HepG2 (cell line): ENCODE measurements at regions not wholly inside any gene's neighbourhood (a gene's known extent, or its start where the extent isn't known, plus 50 kb on each side); places are given as distances from the start of the nearest gene placed in this dataset.

Experiments
- ATAC-seq: fragments of 200-7000 bp; cut with Tn5 transposase; 3 replicates; pipeline ENCODE4 v1.9.1; 2020; ENCODE audit warnings: mild to moderate bottlenecking, moderate library complexity
- BruUV-seq: library from RNA; stranded (reverse); fragments of 400-500 nt; replicated peaks from 2 replicates; lab custom pipeline; 2021; lab: Mats Ljungman, UMichigan
- CTCF ChIA-PET: fragments of 300-600 bp; formaldehyde crosslinking; extraction: SDS; loops from one replicate; lab custom pipeline; 2021; ENCODE audit warnings: low total read pairs, inconsistent platforms, low intra/inter-chr PET ratio; lab: Yijun Ruan, JAX
- POLR2A ChIA-PET: fragments of 350-600 bp; sonication (Branson Sonifier 250); formaldehyde crosslinking; loops from one replicate; lab custom pipeline; 2020; ENCODE audit warnings: antibody characterized with exemption, inconsistent platforms; lab: Yijun Ruan, JAX
- DNase-seq: peaks from one replicate; pipeline ENCODE4 v3.0.0-alpha.2; 2015; ENCODE audit warnings: low spot score
- FAIRE-seq: peaks from 3 replicates; lab custom pipeline; 2011; peaks lifted over from hg19 to GRCh38; lab: Jason Lieb, UNC
- H2AFZ ChIP-seq: one replicate; pipeline ENCODE4 v1.6.1; 2011; ENCODE audit warnings: low read length, inconsistent platforms
- H3K27ac ChIP-seq: fragments of 300-600 bp; 3 replicates; pipeline ENCODE4 v1.8.0; 2011; ENCODE audit warnings: mixed run types, mild to moderate bottlenecking, mixed read lengths, low read length, inconsistent platforms; ENCODE audit not compliant: insufficient read depth; ENCODE audit errors: extremely low read length
- H3K27me3 ChIP-seq, 2 experiments: fragments of 200-600 bp in 1 of 2; 2 replicates in 1 of 2; 3 replicates in 1 of 2; pipeline versions ENCODE4 v1.6.0 to v1.8.0; 2011; ENCODE audit warnings: low read length in 2 of 2, mild to moderate bottlenecking in 2 of 2, moderate library complexity in 2 of 2, inconsistent platforms in 1 of 2; ENCODE audit not compliant: insufficient read depth in 2 of 2, control insufficient read depth in 1 of 2
- H3K36me3 ChIP-seq, 2 experiments: fragments of 200-600 bp in 1 of 2; replicated peaks in 1 of 2; 2 replicates in 1 of 2; 3 replicates in 1 of 2; pipeline versions ENCODE4 v1.5.1 to v1.8.0; 2011; ENCODE audit warnings: low read length in 2 of 2, inconsistent platforms in 1 of 2; ENCODE audit not compliant: insufficient read depth in 2 of 2, control insufficient read depth in 1 of 2
- H3K4me1 ChIP-seq: 2 replicates; pipeline ENCODE4 v1.5.1; 2012; ENCODE audit warnings: low read length, inconsistent platforms; ENCODE audit not compliant: insufficient read depth
- H3K4me2 ChIP-seq: 2 replicates; pipeline ENCODE4 v1.6.0; 2011; ENCODE audit warnings: low read depth, low read length, inconsistent platforms
- H3K4me3 ChIP-seq, 3 experiments: fragments of 200-600 bp in 1 of 3; sonication (generic), shearing (Covaris generic) in 1 of 3; replicated peaks in 1 of 3; 2 replicates each; pipeline ENCODE4 v1.5.1; 2011 to 2016; ENCODE audit warnings: low read length in 3 of 3, inconsistent platforms in 2 of 3, low read depth in 2 of 3, mild to moderate bottlenecking in 2 of 3, control low read depth in 1 of 3, mixed read lengths in 1 of 3; ENCODE audit not compliant: insufficient read depth in 1 of 3
- H3K79me2 ChIP-seq: one replicate; pipeline ENCODE4 v1.6.1; 2011; ENCODE audit warnings: low read length, inconsistent platforms; ENCODE audit not compliant: insufficient read depth
- H3K9ac ChIP-seq: 2 replicates; pipeline ENCODE4 v1.6.0; 2011; ENCODE audit warnings: mild to moderate bottlenecking, low read depth, low read length, inconsistent platforms; ENCODE audit not compliant: insufficient read depth
- H3K9me3 ChIP-seq: 2 replicates; pipeline ENCODE4 v1.5.1; 2012; ENCODE audit warnings: mild to moderate bottlenecking, low read length
- H4K20me1 ChIP-seq: 2 replicates; pipeline ENCODE4 v1.6.0; 2011; ENCODE audit warnings: inconsistent platforms, mild to moderate bottlenecking, low read length, moderate library complexity; ENCODE audit not compliant: insufficient read depth
- ARID2 ChIP-seq: sonication (generic); formaldehyde crosslinking; IDR thresholded peaks from 2 replicates; pipeline ENCODE4 v1.8.1; 2022; ENCODE audit warnings: mild to moderate bottlenecking, missing genetic modification reagents, borderline replicate concordance
- CSRNP1 ChIP-seq: sonication (generic); formaldehyde crosslinking; IDR thresholded peaks from 2 replicates; pipeline ENCODE4 v1.8.1; 2023; ENCODE audit warnings: mild to moderate bottlenecking, missing genetic modification reagents
- MAZ ChIP-seq, 2 experiments: sonication (generic) in 1 of 2; formaldehyde crosslinking in 1 of 2; IDR thresholded peaks; 2 replicates each; pipeline versions ENCODE4 v1.5.0 to v1.6.1; 2012 to 2020; ENCODE audit warnings: low read depth in 2 of 2, mild to moderate bottlenecking in 2 of 2, borderline replicate concordance in 1 of 2, improper control_type of control experiment in 1 of 2, low read length in 1 of 2, missing genetic modification reagents in 1 of 2, moderate library complexity in 1 of 2
- NR1H2 ChIP-seq: sonication (generic); formaldehyde crosslinking; IDR thresholded peaks from 2 replicates; pipeline ENCODE4 v1.8.1; 2022; ENCODE audit warnings: low read depth, missing genetic modification reagents, borderline replicate concordance
- POLR2G ChIP-seq: fragments of 200-400 bp; formaldehyde crosslinking; IDR thresholded peaks from 2 replicates; pipeline ENCODE4 v1.6.1; 2018; ENCODE audit warnings: mild to moderate bottlenecking, low read depth, low read length, moderate library complexity
- PRDM4 ChIP-seq: sonication (generic); formaldehyde crosslinking; IDR thresholded peaks from 2 replicates; pipeline ENCODE4 v1.9.0; 2021; ENCODE audit warnings: missing genetic modification reagents, borderline replicate concordance
- YY1 ChIP-seq: IDR thresholded peaks from 2 replicates; pipeline ENCODE4 v1.6.1; 2011; ENCODE audit warnings: low read length, low read depth, moderate library complexity, mild to moderate bottlenecking; ENCODE audit not compliant: insufficient read depth, insufficient replicate concordance
- ZMAT3 ChIP-seq: sonication (generic); formaldehyde crosslinking; conservative IDR thresholded peaks from 2 replicates; pipeline ENCODE4 v1.7.0; 2021; ENCODE audit warnings: missing genetic modification reagents
- ZNF180 ChIP-seq: sonication (generic); formaldehyde crosslinking; IDR thresholded peaks from 2 replicates; pipeline ENCODE4 v1.4.0; 2020; ENCODE audit warnings: low read depth, missing genetic modification reagents, borderline replicate concordance
- ZNF569 ChIP-seq: sonication (generic); formaldehyde crosslinking; IDR thresholded peaks from 2 replicates; pipeline ENCODE4 v1.5.0; 2020; ENCODE audit warnings: mild to moderate bottlenecking, missing genetic modification reagents, moderate library complexity, borderline replicate concordance
- ZNF598 ChIP-seq: sonication (generic); formaldehyde crosslinking; IDR thresholded peaks from 2 replicates; pipeline ENCODE4 v1.5.1; 2020; ENCODE audit warnings: mild to moderate bottlenecking, missing genetic modification reagents, borderline replicate concordance
- in situ Hi-C: cut with HindIII; loops from 2 replicates; pipeline ENCODE4 v1.10.0; 2017; ENCODE audit warnings: low pct_unique_long_range_greater_than_20kb; ENCODE audit not compliant: extremely low pct_ligation_motif_present
- intact Hi-C: fragments of 100-400 bp; cut with micrococcal nuclease; formaldehyde crosslinking; loops from one replicate; pipeline ENCODE4 v1.10.0; 2022; ENCODE audit not compliant: unreplicated experiment

GRCh38 chr10:109762555-109762954 is 160.8 kb downstream of the XPNPEP1 start:
- in situ Hi-C loops (no loop called here), intact Hi-C loops (no loop called here)
- H3K79me2 ChIP-seq = no peaks in the 10 kb centered on the region
- ATAC-seq (no peak), DNase-seq (no peak), FAIRE-seq (no peak)
- TF ChIP-seq MAZ (IDR thresholded peaks at IDR 0.05; ENCODE audit: borderline replicate concordance, low read depth, low read length) (no peak), MAZ (CRISPR knock-in tag; IDR thresholded peaks at IDR 0.05; ENCODE audit: low read depth) (no peak), NR1H2 (CRISPR knock-in tag) (no peak), ZNF598 (CRISPR knock-in tag) (no peak), POLR2G (no peak), ZMAT3 (CRISPR knock-in tag) (no peak), YY1 (no peak), ARID2 (CRISPR knock-in tag) (no peak), CSRNP1 (CRISPR knock-in tag) (no peak), ZNF569 (no peak), PRDM4 (CRISPR knock-in tag) (no peak), ZNF180 (CRISPR knock-in tag) (no peak)
- no peak overlapping the region for H3K9ac ChIP-seq
- no peak overlapping the region for H3K27ac ChIP-seq
- ChIA-PET POLR2A (no interaction called here), CTCF (no interaction called here)
- H3K4me2 ChIP-seq = no peak overlapping the region
- no TSS peak for BruUV-seq
- H3K36me3 ChIP-seq = no peaks in the 10 kb centered on the region
- H3K4me3 ChIP-seq = no peak overlapping the region
- no peak overlapping the region for H2AFZ ChIP-seq
- no peaks in the 10 kb centered on the region for H3K9me3 ChIP-seq
- H4K20me1 ChIP-seq = no peaks in the 10 kb centered on the region
- H3K27me3 ChIP-seq = no peaks in the 10 kb centered on the region
- no peaks in the 10 kb centered on the region for H3K4me1 ChIP-seq
